ENCODE measurements at regions not wholly inside any gene's neighbourhood (a gene's known extent, or its start where the extent isn't known, plus 50 kb on each side); places are given as distances from the start of the nearest gene placed in this dataset.
A peak's percentile ranks its signal among the peaks of the same experiment; 100 is the strongest.

GRCh38 chr11:112401036-112401769 lies 140.5 kb upstream of the PLET1 start:
- DNase-seq (ENCODE audit: low spot score): no peak

- DNase-seq (ENCODE audit: low spot score): no peak
Measured at GRCh38 chr11:112403432-112403831, 142.8 kb upstream of the PLET1 start.

GRCh38 chr11:112404112-112404511 lies 143.5 kb upstream of the PLET1 start:
- no peak for DNase-seq (ENCODE audit: low spot score)

GRCh38 chr11:112408517-112408916 lies 147.9 kb upstream of the PLET1 start:
- DNase-seq (ENCODE audit: low spot score): no peak

- no peak for DNase-seq (ENCODE audit: low spot score)
Measured at GRCh38 chr11:112410325-112410724, 149.7 kb upstream of the PLET1 start.

GRCh38 chr11:112412383-112412782 lies 151.7 kb upstream of the PLET1 start:
- DNase-seq (ENCODE audit: low spot score): no peak

GRCh38 chr11:112417339-112417738 lies 156.7 kb upstream of the PLET1 start:
- DNase-seq (ENCODE audit: low spot score): no peak

GRCh38 chr11:112418438-112418837 lies 157.8 kb upstream of the PLET1 start:
- DNase-seq (ENCODE audit: low spot score): no peak

GRCh38 chr11:112421879-112422278 lies 161.2 kb upstream of the PLET1 start:
- DNase-seq (ENCODE audit: low spot score): no peak

GRCh38 chr11:112425121-112425520 lies 164.5 kb upstream of the PLET1 start:
- no peak for DNase-seq (ENCODE audit: low spot score)

- DNase-seq (ENCODE audit: low spot score): no peak
Measured at GRCh38 chr11:112437096-112437495, 176.4 kb upstream of the PLET1 start.

GRCh38 chr11:112439614-112440013 lies 179.0 kb upstream of the PLET1 start:
- no peak for DNase-seq (ENCODE audit: low spot score)

GRCh38 chr11:112440518-112440917 lies 179.9 kb upstream of the PLET1 start:
- DNase-seq (ENCODE audit: low spot score): no peak

- DNase-seq (ENCODE audit: low spot score): no peak
Measured at GRCh38 chr11:112448168-112448567, 187.5 kb upstream of the PLET1 start.

GRCh38 chr11:112448806-112449205 lies 188.1 kb upstream of the PLET1 start:
- DNase-seq (ENCODE audit: low spot score): no peak

GRCh38 chr11:112451250-112451649 lies 190.6 kb upstream of the PLET1 start:
- no peak for DNase-seq (ENCODE audit: low spot score)

GRCh38 chr11:112453601-112454577 lies 193.2 kb upstream of the PLET1 start:
- peak; percentile 7 for DNase-seq (ENCODE audit: low spot score)

GRCh38 chr11:112454841-112455240 lies 194.2 kb upstream of the PLET1 start:
- DNase-seq (ENCODE audit: low spot score): no peak

GRCh38 chr11:112455791-112456190 lies 195.1 kb upstream of the PLET1 start:
- DNase-seq (ENCODE audit: low spot score): no peak

- no peak for DNase-seq (ENCODE audit: low spot score)
Measured at GRCh38 chr11:112457532-112457931, 196.9 kb upstream of the PLET1 start.

GRCh38 chr11:112459001-112459400 lies 198.3 kb upstream of the PLET1 start:
- DNase-seq (ENCODE audit: low spot score): no peak

- no peak for DNase-seq (ENCODE audit: low spot score)
Measured at GRCh38 chr11:112460141-112460540, 199.5 kb upstream of the PLET1 start.

GRCh38 chr11:112464949-112465348 lies 204.3 kb upstream of the PLET1 start:
- DNase-seq (ENCODE audit: low spot score): no peak

All from CD4-positive, alpha-beta T cell treated with Interleukin-6 at 100 ng/mL for 8 hours (primary cell).